Endothelial cell of umbilical vein (primary cell): ENCODE measurements at regions not wholly inside any gene's neighbourhood (a gene's known extent, or its start where the extent isn't known, plus 50 kb on each side); places are given as distances from the start of the nearest gene placed in this dataset.

Experiments used
- EZH2 ChIP-seq: IDR thresholded peaks from 2 replicates; pipeline ENCODE4 v1.6.1; 2012; ENCODE audit warnings: borderline replicate concordance, low read depth, mild to moderate bottlenecking, moderate library complexity, low read length, inconsistent platforms; ENCODE audit not compliant: severe bottlenecking
- GATA2 ChIP-seq: IDR thresholded peaks from 2 replicates; pipeline ENCODE4 v1.7.0; 2011; ENCODE audit warnings: low read depth, mild to moderate bottlenecking, moderate library complexity, mixed read lengths, low read length; ENCODE audit not compliant: insufficient read length, insufficient read depth
- JUN ChIP-seq: IDR thresholded peaks from 2 replicates; pipeline ENCODE4 v1.6.1; 2011; ENCODE audit warnings: borderline replicate concordance, low read depth; ENCODE audit not compliant: insufficient read length, insufficient read depth
- MYC ChIP-seq: IDR thresholded peaks from one replicate; pipeline ENCODE4 v1.6.1; 2011; ENCODE audit warnings: mild to moderate bottlenecking, low read depth, low read length
- POLR2A ChIP-seq: IDR thresholded peaks from 2 replicates; pipeline ENCODE4 v1.6.1; 2012; ENCODE audit warnings: low read depth, mild to moderate bottlenecking, control low read depth, low read length
- POLR2AphosphoS5 ChIP-seq: IDR thresholded peaks from 2 replicates; pipeline ENCODE4 v1.6.1; 2012; ENCODE audit warnings: low read depth, mild to moderate bottlenecking, control low read depth, low read length, moderate library complexity; ENCODE audit not compliant: insufficient read depth
- TF ChIP-seq, protein P1 (sequence below), 2 donors: IDR thresholded peaks; 1 replicate in 1 of 2; 2 replicates in 1 of 2; pipeline ENCODE4 v1.5.1; 2011; ENCODE audit warnings: low read length in 2 of 2, mild to moderate bottlenecking in 2 of 2, moderate library complexity in 2 of 2, control low read depth in 1 of 2, inconsistent platforms in 1 of 2, low read depth in 1 of 2; ENCODE audit not compliant: insufficient read depth in 1 of 2; ENCODE audit errors: extremely low read depth in 1 of 2
- TF ChIP-seq, protein P2 (sequence below): IDR thresholded peaks from 2 replicates; pipeline ENCODE4 v1.6.1; 2011; ENCODE audit not compliant: insufficient read depth, insufficient read length

DNA sequence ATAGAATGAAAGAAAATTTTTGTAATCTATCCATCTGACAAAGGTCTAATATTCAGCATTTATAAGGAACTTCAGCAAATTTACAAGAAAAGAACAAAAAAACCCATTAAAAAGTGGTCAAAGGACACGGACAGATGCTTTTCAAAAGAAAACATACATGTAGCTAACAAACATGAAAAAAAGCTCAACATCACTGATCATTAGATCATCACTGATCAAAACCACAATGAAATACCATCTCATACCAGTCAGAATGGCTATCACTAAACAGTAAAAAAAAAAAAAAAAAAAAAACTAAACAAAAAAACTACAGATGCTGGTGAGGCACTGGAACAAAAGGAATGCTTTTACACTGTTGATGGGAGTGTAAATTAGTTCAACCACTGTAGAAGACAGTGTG is 837.1 kb downstream of the EPHA7 start:
- TF ChIP-seq, protein P1, sequence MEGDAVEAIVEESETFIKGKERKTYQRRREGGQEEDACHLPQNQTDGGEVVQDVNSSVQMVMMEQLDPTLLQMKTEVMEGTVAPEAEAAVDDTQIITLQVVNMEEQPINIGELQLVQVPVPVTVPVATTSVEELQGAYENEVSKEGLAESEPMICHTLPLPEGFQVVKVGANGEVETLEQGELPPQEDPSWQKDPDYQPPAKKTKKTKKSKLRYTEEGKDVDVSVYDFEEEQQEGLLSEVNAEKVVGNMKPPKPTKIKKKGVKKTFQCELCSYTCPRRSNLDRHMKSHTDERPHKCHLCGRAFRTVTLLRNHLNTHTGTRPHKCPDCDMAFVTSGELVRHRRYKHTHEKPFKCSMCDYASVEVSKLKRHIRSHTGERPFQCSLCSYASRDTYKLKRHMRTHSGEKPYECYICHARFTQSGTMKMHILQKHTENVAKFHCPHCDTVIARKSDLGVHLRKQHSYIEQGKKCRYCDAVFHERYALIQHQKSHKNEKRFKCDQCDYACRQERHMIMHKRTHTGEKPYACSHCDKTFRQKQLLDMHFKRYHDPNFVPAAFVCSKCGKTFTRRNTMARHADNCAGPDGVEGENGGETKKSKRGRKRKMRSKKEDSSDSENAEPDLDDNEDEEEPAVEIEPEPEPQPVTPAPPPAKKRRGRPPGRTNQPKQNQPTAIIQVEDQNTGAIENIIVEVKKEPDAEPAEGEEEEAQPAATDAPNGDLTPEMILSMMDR (IDR thresholded peaks at IDR 0.05; ENCODE audit: extremely low read depth in 1 of 2, insufficient read depth in 1 of 2, low read depth in 1 of 2, low read length in 2 of 2): no peak
- no peak for TF ChIP-seq EZH2
- TF ChIP-seq, protein P2, sequence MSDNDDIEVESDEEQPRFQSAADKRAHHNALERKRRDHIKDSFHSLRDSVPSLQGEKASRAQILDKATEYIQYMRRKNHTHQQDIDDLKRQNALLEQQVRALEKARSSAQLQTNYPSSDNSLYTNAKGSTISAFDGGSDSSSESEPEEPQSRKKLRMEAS: no peak
- no peak for TF ChIP-seq POLR2A
- no peak for TF ChIP-seq MYC
- no peak for TF ChIP-seq POLR2AphosphoS5
- TF ChIP-seq JUN: no peak
- TF ChIP-seq GATA2: no peak
